ENCODE measurements at regions not wholly inside any gene's neighbourhood (a gene's known extent, or its start where the extent isn't known, plus 50 kb on each side); places are given as distances from the start of the nearest gene placed in this dataset.
"Not testable (repeated sequence)": the region's sequence is repeated elsewhere in the genome, so short reads cannot be mapped to it uniquely, and the experiment has no call there.

- no peak for DNase-seq
Measured at GRCh38 chr3:112736805-112737566, 96.0 kb upstream of the CCDC80 start.

GRCh38 chr3:112736386-112736785 is 95.4 kb upstream of the CCDC80 start:
- DNase-seq = no peak

- no peak for DNase-seq
Measured at GRCh38 chr3:112735926-112736325, 95.0 kb upstream of the CCDC80 start.

- peak; percentile 21 for DNase-seq
Measured at GRCh38 chr3:112734736-112735350, 93.9 kb upstream of the CCDC80 start.

- no peak for DNase-seq
Measured at GRCh38 chr3:112734171-112734570, 93.2 kb upstream of the CCDC80 start.

GRCh38 chr3:112730210-112730609 is 89.3 kb upstream of the CCDC80 start:
- no peak for DNase-seq

- no peak for DNase-seq
Measured at GRCh38 chr3:112721231-112721630, 80.3 kb upstream of the CCDC80 start.

- DNase-seq = no peak
Measured at GRCh38 chr3:112718967-112719366, 78.0 kb upstream of the CCDC80 start.

- DNase-seq = no peak
Measured at GRCh38 chr3:112718516-112718915, 77.6 kb upstream of the CCDC80 start.

- no peak for DNase-seq
Measured at GRCh38 chr3:112709911-112710310, 69.0 kb upstream of the CCDC80 start.

- DNase-seq = no peak
Measured at GRCh38 chr3:112699436-112699978, 58.6 kb upstream of the CCDC80 start.

GRCh38 chr3:112698442-112698841 is 57.5 kb upstream of the CCDC80 start:
- not testable (repeated sequence) for DNase-seq

GRCh38 chr3:112696244-112696643 is 55.3 kb upstream of the CCDC80 start:
- not testable (repeated sequence) for DNase-seq

GRCh38 chr3:112695377-112696108 is 54.6 kb upstream of the CCDC80 start:
- DNase-seq = not testable (repeated sequence)

- not testable (repeated sequence) for DNase-seq
Measured at GRCh38 chr3:112694906-112695305, 54.0 kb upstream of the CCDC80 start.

GRCh38 chr3:112693186-112693585 is 52.2 kb upstream of the CCDC80 start:
- DNase-seq = no peak
